Skeletal muscle tissue (tissue), 3 donors: ENCODE measurements at regions not wholly inside any gene's neighbourhood (a gene's known extent, or its start where the extent isn't known, plus 50 kb on each side); places are given as distances from the start of the nearest gene placed in this dataset.

Experiments used
- H3K27ac ChIP-seq: one replicate; pipeline ENCODE4 v1.7.0; 2013; ENCODE audit warnings: mild to moderate bottlenecking, low read depth, low read length, inconsistent platforms
- H3K27me3 ChIP-seq, 3 donors: one replicate each; pipeline ENCODE4 v1.7.0; 2013; ENCODE audit warnings: low read length in 3 of 3; ENCODE audit not compliant: control insufficient read depth in 3 of 3, insufficient read depth in 3 of 3
- H3K36me3 ChIP-seq, 3 donors: one replicate each; pipeline ENCODE4 v1.7.0; 2013; ENCODE audit warnings: low read length in 3 of 3; ENCODE audit not compliant: control insufficient read depth in 3 of 3, insufficient read depth in 3 of 3
- H3K4me1 ChIP-seq, 3 donors: one replicate each; pipeline ENCODE4 v1.7.0; 2013; ENCODE audit warnings: low read length in 3 of 3, mild to moderate bottlenecking in 3 of 3; ENCODE audit not compliant: control insufficient read depth in 3 of 3, insufficient read depth in 3 of 3
- H3K4me3 ChIP-seq, 3 donors: one replicate each; pipeline ENCODE4 v1.7.0; 2013; ENCODE audit warnings: low read length in 3 of 3
- H3K9ac ChIP-seq, 3 donors: one replicate each; pipeline ENCODE4 v1.7.0; 2013; ENCODE audit warnings: low read length in 3 of 3, mild to moderate bottlenecking in 3 of 3, moderate library complexity in 2 of 3, low read depth in 1 of 3
- H3K9me3 ChIP-seq, 3 donors: one replicate each; pipeline ENCODE4 v1.7.0; 2013; ENCODE audit warnings: low read length in 3 of 3; ENCODE audit not compliant: control insufficient read depth in 3 of 3
- donor health status: Osteomylitis.

GRCh38 chr5:3654515-3654914 lies 58.9 kb downstream of the IRX1 start:
- Histone ChIP-seq H3K9ac (no peak overlapping the region), H3K4me1 (no peaks in the 10 kb centered on the region), H3K27ac (no peak overlapping the region), H3K36me3 (no peaks in the 10 kb centered on the region), H3K9me3 (peaks cover 0 to 2% (median 0%) of the 10 kb centered on the region in 3 donors), H3K4me3 (no peak overlapping the region), H3K27me3 (peaks cover 0 to 4% (median 3%) of the 10 kb centered on the region in 3 donors)

GRCh38 chr5:3656803-3657202 lies 61.2 kb downstream of the IRX1 start:
- H3K9ac ChIP-seq = no peak overlapping the region
- no peaks in the 10 kb centered on the region for H3K4me1 ChIP-seq
- H3K27ac ChIP-seq = no peak overlapping the region
- H3K9me3 ChIP-seq = peaks cover 0 to 4% (median 0%) of the 10 kb centered on the region in 3 donors
- no peak overlapping the region for H3K4me3 ChIP-seq
- H3K27me3 ChIP-seq = no peaks in the 10 kb centered on the region
- H3K36me3 ChIP-seq = no peaks in the 10 kb centered on the region

- no peak overlapping the region for H3K9ac ChIP-seq
These were observed 61.9 kb downstream of the IRX1 start for GRCh38 chr5:3657364-3658022.

GRCh38 chr5:3658929-3659328 lies 63.3 kb downstream of the IRX1 start:
- Histone ChIP-seq H3K9ac (no peak overlapping the region), H3K27ac (no peak overlapping the region), H3K4me3 (no peak overlapping the region), H3K27me3 (no peaks in the 10 kb centered on the region), H3K4me1 (no peaks in the 10 kb centered on the region), H3K9me3 (peaks cover 0 to 4% (median 0%) of the 10 kb centered on the region in 3 donors), H3K36me3 (no peaks in the 10 kb centered on the region)

More at GRCh38 chr5:3657364-3658022, 61.9 kb downstream of the IRX1 start:
- H3K4me3 ChIP-seq = no peak overlapping the region
- H3K27ac ChIP-seq = no peak overlapping the region
- H3K4me1 ChIP-seq = no peaks in the 10 kb centered on the region
- H3K9me3 ChIP-seq = peaks cover 0 to 4% (median 0%) of the 10 kb centered on the region in 3 donors
- no peaks in the 10 kb centered on the region for H3K27me3 ChIP-seq
- H3K36me3 ChIP-seq = no peaks in the 10 kb centered on the region

- H3K4me1 ChIP-seq = no peaks in the 10 kb centered on the region
- H3K4me3 ChIP-seq = no peak overlapping the region
- H3K9me3 ChIP-seq = peaks cover 0 to 4% (median 0%) of the 10 kb centered on the region in 3 donors
- no peaks in the 10 kb centered on the region for H3K27me3 ChIP-seq
- H3K36me3 ChIP-seq = no peaks in the 10 kb centered on the region
- no peak overlapping the region for H3K9ac ChIP-seq
- no peak overlapping the region for H3K27ac ChIP-seq
These were observed 64.3 kb downstream of the IRX1 start for GRCh38 chr5:3659907-3660306.

GRCh38 chr5:3660630-3661029 lies 65.0 kb downstream of the IRX1 start:
- no peak overlapping the region for H3K9ac ChIP-seq
- H3K4me3 ChIP-seq = no peak overlapping the region
- H3K4me1 ChIP-seq = no peaks in the 10 kb centered on the region
- H3K9me3 ChIP-seq = peaks cover 0 to 4% (median 0%) of the 10 kb centered on the region in 3 donors
- H3K27ac ChIP-seq = no peak overlapping the region
- H3K27me3 ChIP-seq = no peaks in the 10 kb centered on the region
- no peaks in the 10 kb centered on the region for H3K36me3 ChIP-seq

GRCh38 chr5:3661755-3662296 lies 66.2 kb downstream of the IRX1 start:
- Histone ChIP-seq H3K27ac (no peak overlapping the region), H3K36me3 (no peaks in the 10 kb centered on the region), H3K9ac (no peak overlapping the region), H3K27me3 (no peaks in the 10 kb centered on the region), H3K4me1 (no peaks in the 10 kb centered on the region), H3K4me3 (no peak overlapping the region), H3K9me3 (peaks cover 0 to 4% (median 0%) of the 10 kb centered on the region in 3 donors)

DNA sequence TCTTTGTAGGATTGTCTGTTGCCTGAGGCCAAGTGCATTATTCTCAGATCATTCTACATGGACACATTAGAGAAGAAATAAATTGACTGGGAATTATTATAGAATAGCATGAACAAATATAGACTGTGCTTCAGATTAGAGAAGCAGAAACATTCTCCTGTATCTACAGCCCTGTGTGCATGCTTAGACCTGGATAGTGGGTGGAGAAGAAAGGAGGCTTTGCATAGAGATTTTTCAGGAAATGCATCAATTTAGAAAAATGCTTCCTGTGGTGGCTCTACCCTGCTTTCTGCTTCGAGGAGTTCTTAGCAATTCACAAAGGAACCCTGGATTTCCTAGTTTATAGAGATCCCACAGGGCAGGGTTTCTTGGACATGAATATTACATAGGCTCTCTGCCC lies 66.7 kb downstream of the IRX1 start:
- H3K27ac ChIP-seq = no peak overlapping the region
- H3K9ac ChIP-seq = no peak overlapping the region
- H3K27me3 ChIP-seq = no peaks in the 10 kb centered on the region
- H3K4me3 ChIP-seq = no peak overlapping the region
- peaks cover 0 to 3% (median 0%) of the 10 kb centered on the region in 3 donors for H3K9me3 ChIP-seq
- H3K36me3 ChIP-seq = no peaks in the 10 kb centered on the region
- no peaks in the 10 kb centered on the region for H3K4me1 ChIP-seq

DNA sequence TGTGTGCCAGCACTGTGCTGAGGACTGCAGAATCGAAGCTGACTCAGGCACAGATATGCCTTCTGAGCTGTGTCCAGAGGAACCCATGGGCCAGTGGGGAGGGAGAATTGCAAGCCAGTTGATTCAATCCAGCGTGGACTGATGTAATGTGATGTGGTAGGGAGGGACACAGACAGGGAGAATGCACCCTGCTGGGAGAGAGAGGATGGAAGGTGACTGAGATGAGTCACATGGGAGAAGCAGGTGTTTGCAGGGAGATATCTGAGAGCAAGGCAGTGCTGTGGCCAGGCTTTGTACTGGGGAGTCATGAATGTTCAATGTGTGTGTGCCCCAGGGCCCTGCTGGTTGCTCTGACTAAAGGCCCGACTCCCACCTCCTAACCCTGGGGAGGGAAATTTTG lies 75.7 kb downstream of the IRX1 start:
- H3K27ac ChIP-seq = no peak overlapping the region
- H3K27me3 ChIP-seq = no peaks in the 10 kb centered on the region
- no peak overlapping the region for H3K9ac ChIP-seq
- no peaks in the 10 kb centered on the region for H3K9me3 ChIP-seq
- no peak overlapping the region for H3K4me3 ChIP-seq
- no peaks in the 10 kb centered on the region for H3K36me3 ChIP-seq
- H3K4me1 ChIP-seq = no peaks in the 10 kb centered on the region

- no peak overlapping the region for H3K4me3 ChIP-seq
- no peaks in the 10 kb centered on the region for H3K9me3 ChIP-seq
- H3K27me3 ChIP-seq = peaks cover 0 to 4% (median 0%) of the 10 kb centered on the region in 3 donors
- H3K27ac ChIP-seq = no peak overlapping the region
- H3K36me3 ChIP-seq = no peaks in the 10 kb centered on the region
- no peaks in the 10 kb centered on the region for H3K4me1 ChIP-seq
- no peak overlapping the region for H3K9ac ChIP-seq
These were observed 83.2 kb downstream of the IRX1 start for GRCh38 chr5:3678801-3679200.
